ENCODE measurements at regions not wholly inside any gene's neighbourhood (a gene's known extent, or its start where the extent isn't known, plus 50 kb on each side); places are given as distances from the start of the nearest gene placed in this dataset.

GRCh38 chr4:184879271-184879670 lies 53.5 kb upstream of the ACSL1 start:
- no peak for DNase-seq (ENCODE audit: low read depth)
- no peak for TF ChIP-seq CTCF (IDR thresholded peaks at IDR 0.05; ENCODE audit: control insufficient read depth, extremely low read depth, insufficient read depth)

GRCh38 chr4:184882276-184882675 lies 56.5 kb upstream of the ACSL1 start:
- no peak for TF ChIP-seq CTCF (IDR thresholded peaks at IDR 0.05; ENCODE audit: control insufficient read depth, extremely low read depth, insufficient read depth)
- no peak for DNase-seq (ENCODE audit: low read depth)
- H3K4me3 ChIP-seq (ENCODE audit: low read depth, low read length), result no peak overlapping the region

More at GRCh38 chr4:184879271-184879670, 53.5 kb upstream of the ACSL1 start:
- no peak overlapping the region for H3K4me3 ChIP-seq (ENCODE audit: low read depth, low read length)

GRCh38 chr4:184883024-184883423 lies 57.3 kb upstream of the ACSL1 start:
- no peak for DNase-seq (ENCODE audit: low read depth)
- TF ChIP-seq CTCF (IDR thresholded peaks at IDR 0.05; ENCODE audit: control insufficient read depth, extremely low read depth, insufficient read depth), result no peak

GRCh38 chr4:184884883-184885282 lies 59.1 kb upstream of the ACSL1 start:
- H3K4me3 ChIP-seq (ENCODE audit: low read depth, low read length), result no peak overlapping the region
- DNase-seq (ENCODE audit: low read depth), result no peak
- no peak for TF ChIP-seq CTCF (IDR thresholded peaks at IDR 0.05; ENCODE audit: control insufficient read depth, extremely low read depth, insufficient read depth)

More at GRCh38 chr4:184883024-184883423, 57.3 kb upstream of the ACSL1 start:
- no peak overlapping the region for H3K4me3 ChIP-seq (ENCODE audit: low read depth, low read length)

- no peak for DNase-seq (ENCODE audit: low read depth)
- no peak for TF ChIP-seq CTCF (IDR thresholded peaks at IDR 0.05; ENCODE audit: control insufficient read depth, extremely low read depth, insufficient read depth)
- no peak overlapping the region for H3K4me3 ChIP-seq (ENCODE audit: low read depth, low read length)
Measured at GRCh38 chr4:184885602-184886001, 59.8 kb upstream of the ACSL1 start.

GRCh38 chr4:184887333-184887732 lies 61.6 kb upstream of the ACSL1 start:
- no peak for TF ChIP-seq CTCF (IDR thresholded peaks at IDR 0.05; ENCODE audit: control insufficient read depth, extremely low read depth, insufficient read depth)
- H3K4me3 ChIP-seq (ENCODE audit: low read depth, low read length), result no peak overlapping the region
- DNase-seq (ENCODE audit: low read depth), result no peak

GRCh38 chr4:184887947-184888346 lies 62.2 kb upstream of the ACSL1 start:
- no peak for TF ChIP-seq CTCF (IDR thresholded peaks at IDR 0.05; ENCODE audit: control insufficient read depth, extremely low read depth, insufficient read depth)
- no peak for DNase-seq (ENCODE audit: low read depth)
- no peak overlapping the region for H3K4me3 ChIP-seq (ENCODE audit: low read depth, low read length)

All from LNCaP clone FGC (cell line).